Activated effector memory CD4-positive, alpha-beta T cell treated with anti-CD3 and anti-CD28 coated beads, Interleukin-2, amount 50 U/mL, for 16 hours (primary cell): ENCODE measurements at regions not wholly inside any gene's neighbourhood (a gene's known extent, or its start where the extent isn't known, plus 50 kb on each side); places are given as distances from the start of the nearest gene placed in this dataset.

Source experiments
- DNase-seq: peaks from one replicate; pipeline ENCODE4 v3.0.0-alpha.2; 2020

DNA sequence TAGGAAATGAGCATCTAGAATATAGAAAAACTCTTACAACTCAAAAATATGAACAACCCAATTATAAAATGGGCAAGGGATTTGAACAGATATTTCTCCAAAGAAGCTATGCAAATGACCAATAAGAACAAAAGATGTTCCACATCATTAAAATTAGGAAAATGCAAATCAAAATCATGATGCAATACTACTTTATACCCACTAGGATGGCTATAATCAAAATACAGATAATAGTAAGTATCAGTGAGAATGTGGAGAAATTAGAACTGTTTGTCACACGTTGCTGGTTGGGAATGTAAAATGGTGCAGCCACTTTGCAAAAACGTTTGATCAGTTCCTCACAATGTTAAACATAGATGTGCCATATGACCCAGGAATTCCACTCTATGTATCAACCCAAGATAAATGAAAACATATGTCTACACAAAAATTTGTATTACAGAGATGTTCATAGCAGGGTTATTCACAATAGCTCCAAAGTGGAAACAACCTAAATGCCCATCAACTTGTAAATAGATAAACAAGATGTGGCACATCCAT is 558.4 kb downstream of the SLC4A3 start:
- DNase-seq: no peak

DNA sequence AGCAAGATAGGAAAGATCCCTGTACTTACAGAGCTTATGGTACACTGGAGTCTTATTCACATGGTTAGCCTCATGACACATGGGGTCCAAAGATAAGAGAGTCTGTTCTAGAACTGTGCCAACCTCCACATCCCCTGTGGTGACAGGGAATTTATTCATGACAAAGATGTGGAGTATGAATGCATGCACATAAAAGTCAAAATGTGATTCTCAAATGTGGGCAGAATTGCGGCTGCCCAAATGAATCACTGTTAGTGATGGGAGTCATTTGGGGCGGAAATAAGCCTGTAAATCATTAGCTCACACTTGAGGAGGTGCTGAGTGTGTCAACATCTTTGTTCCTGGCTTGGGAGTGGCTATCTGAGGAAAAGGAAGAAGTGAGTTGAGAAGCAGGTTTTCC is 560.6 kb downstream of the SLC4A3 start:
- no peak for DNase-seq

DNA sequence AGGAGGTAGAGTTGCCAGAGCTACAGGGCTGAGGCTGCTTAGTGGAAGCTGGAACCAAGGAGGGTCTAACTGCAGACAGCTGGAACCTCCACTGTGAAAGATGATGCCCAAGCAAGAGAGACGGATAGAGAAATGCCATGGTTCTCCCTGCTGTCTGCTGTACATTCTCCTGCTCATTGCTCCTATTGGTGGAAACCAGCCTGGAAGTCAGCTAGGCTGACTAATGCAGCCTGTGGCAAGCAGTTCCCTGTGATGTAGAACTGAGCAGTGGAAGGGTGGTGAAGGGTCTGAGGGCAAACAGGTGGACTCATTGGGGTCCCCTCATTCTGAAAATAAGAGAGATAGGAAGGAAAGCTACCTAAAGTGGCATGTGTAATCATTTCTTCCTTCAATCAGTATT is 563.6 kb downstream of the SLC4A3 start:
- DNase-seq: no peak

DNA sequence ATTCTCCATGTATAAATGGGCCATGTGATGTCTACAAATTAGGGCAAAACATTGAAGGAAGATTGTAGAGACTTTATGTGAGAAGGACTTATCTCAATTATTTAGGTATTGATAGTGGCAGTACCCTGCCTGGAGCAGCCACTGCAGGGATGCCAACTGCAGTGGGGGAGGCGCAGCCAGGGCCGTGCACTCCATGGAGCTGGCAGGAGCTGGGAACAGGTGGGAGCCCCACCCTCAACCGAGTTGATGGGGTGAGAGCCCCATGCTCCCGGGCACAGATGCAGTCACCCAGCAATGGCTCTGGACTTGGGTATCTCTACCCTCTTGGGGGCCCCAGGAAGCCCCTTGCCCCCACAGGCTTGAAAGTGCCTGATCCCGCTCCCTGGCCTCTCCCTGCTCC is 564.3 kb downstream of the SLC4A3 start:
- DNase-seq: no peak

DNA sequence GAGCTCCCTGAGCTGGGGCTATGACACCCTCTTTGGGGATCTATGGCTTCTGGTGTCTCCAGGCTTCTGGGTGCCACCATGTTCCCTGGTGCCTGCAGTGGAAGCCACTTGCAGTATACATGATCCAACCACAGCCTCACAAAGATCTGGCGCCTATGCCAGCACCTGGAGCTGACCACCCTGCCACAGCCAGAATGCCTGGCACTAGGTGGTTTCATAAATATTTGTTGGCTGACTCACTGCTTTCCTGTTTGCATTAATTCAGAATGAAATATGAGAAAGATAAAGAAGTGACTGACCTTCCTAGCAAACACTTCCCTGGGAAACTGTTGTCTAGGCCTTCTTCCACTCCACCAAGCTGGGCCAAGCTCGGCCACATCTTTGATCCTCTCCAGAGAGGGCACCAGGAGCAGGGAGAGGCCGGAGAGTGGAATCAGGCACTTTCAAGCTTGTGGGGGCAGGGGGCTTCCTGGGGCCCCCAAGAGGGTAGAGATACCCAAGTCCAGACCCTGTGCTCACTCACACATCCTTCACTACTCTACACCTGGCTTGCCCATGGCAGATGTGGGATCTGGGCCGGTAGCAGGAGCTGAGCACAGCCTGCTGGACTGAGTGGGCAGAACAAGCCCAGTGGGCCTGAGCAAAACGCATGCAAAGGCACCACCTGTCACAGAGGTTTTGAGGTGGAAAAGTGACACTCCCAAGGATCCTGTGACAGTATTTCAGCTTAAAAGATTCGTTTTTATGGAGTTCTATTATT is 565.7 kb downstream of the SLC4A3 start:
- DNase-seq: no peak

DNA sequence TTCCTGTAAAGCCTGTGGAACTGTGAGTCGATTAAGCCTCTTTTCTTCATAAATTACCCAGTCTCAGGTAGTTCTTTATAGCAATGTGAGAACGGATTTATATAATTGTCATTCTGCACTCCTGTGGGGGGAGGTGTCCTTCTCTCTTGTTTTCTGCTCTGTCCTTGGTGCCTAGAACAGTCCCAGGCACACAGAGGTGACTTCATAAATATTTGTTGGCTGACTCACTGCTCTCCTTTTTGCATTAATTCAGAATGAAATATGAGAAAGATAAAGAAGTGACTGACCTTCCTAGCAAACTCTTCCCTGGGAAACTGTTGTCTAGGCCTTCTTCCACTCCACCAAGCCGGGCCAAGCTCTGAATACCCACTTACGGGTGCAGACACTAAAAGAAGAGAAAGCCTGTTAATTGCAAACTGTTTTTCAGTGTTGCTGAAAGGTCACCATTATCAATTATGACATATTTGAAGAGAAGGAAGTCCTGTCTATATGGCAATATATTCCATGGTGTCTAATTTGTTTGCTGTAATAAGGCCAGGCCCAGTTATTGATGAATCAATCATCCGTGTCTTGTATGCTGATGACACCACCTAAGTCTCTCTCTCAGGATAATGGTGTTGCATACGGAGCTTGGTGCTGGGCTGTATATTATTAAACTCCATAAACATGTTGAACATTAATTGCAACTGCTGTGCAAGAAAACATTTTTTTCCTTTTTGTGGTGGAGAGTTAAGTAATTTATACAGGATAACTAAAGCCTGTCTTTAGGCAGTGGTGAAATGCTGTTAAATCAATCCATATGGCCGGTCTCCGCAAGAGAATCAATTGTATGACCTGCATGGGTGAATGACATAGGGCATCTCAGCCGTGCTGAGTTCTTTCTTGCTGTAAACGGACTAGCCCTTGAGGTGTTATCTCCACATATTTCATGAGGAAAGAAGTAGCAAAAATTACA is 567.5 kb downstream of the SLC4A3 start:
- no peak for DNase-seq

DNA sequence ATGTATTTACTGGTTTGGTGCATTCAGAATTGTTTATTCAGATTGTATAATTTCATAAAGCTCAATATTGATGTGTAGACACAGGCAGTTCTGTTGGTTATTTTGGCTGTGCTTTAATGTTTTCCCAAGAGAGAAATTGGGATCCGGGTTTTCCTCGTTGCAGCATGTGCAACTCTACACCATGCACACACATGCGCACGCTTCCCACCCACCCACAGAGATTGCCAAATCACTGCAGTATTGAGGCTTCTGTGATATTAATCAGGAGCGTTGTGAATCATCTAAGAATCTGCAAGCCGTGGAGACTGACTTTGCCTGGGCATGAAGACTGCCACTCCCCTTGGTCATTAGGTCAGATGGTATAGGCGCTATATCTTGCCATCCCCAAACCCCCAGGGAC is 571.5 kb downstream of the SLC4A3 start:
- no peak for DNase-seq

DNA sequence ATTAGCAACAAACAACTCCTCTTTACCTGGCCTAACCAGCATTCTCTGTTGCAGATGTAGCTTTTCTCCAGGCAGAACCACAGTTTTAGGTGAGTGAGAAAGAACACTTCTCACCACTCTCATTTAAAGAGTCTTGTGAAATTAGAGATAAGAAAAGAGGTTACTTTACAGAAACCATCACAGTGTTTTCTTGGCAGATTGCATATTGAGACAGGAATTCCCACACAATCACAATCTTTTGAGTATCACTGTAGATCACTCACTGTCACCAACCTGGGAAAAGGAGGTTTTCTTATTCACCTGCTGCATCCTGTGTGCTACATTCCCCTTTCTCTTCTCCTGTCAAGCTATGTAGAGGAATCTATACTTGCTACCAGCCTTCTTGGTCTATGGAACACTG is 574.6 kb downstream of the SLC4A3 start:
- DNase-seq: no peak

DNA sequence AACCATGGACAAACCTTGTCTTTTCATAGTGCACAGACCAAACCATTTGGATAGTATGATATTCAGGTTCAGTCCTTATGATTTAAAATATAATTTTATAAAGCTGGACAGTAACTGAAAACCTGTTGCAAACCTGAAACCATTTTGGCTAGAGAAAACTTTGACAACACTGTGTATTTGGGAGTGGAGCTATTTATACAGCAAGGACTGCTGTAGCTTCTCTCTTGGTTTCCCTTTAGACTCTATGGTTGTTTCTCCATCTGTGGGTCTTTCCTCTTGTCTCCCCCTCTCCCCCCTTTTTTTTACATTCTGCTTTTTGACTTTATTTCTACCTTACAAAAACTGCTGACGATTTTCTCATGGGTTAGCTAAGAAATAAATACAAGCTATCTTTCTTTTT is 581.7 kb downstream of the SLC4A3 start:
- no peak for DNase-seq

DNA sequence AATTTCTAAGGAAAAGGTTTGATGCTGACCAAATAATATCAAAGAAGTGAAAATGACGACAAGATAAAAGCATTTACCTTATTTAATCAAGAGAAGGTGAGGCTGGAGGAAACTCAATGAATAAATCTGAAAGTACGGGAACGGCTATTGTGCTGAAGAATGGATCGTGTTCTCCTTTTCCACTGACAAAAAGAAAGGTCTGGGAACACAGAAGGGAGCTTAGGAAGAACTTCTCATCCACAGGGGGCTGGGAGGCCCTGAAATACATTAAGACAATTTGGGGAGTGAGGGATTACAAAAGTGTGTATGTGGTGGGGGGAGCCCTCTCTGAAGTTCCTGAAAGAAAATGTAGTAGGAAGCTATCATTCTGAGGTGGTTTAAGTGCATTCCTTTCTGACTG is 582.3 kb downstream of the SLC4A3 start:
- DNase-seq: no peak

DNA sequence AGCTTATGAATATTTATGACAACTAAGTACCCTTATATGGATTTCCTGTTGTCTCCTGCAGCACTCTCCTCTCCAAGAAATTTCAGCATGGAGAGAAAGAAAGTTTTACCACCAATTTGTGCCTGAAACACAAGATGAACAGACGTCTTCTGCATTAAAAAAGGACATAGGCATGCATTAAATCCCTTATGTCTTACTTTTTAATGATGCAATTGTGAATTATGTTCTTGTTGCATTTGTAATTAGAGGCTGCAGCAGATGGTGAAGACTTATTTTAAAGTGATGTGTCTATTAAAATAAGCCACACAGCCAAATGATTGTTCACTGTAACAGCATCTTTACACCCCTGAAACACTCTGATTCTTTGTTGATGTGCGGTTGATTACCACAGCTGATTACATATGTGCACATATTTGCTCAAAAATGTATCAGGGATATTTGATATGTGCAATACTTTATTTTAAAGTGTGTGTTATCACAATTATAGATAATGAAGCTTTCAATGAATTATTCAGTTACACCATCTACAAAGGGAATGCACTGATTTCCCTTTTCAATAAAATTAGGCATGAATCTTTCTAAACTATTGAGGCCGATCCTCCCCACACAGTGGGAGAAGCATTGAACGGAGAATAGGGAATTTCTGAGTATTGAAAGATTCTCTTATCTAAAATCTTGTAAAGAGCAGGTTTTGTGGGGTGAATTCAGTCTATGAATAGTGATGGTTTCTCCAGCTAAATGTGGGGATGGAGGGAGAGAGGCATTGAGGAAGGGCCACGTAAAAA is 585.1 kb downstream of the SLC4A3 start:
- DNase-seq: no peak

DNA sequence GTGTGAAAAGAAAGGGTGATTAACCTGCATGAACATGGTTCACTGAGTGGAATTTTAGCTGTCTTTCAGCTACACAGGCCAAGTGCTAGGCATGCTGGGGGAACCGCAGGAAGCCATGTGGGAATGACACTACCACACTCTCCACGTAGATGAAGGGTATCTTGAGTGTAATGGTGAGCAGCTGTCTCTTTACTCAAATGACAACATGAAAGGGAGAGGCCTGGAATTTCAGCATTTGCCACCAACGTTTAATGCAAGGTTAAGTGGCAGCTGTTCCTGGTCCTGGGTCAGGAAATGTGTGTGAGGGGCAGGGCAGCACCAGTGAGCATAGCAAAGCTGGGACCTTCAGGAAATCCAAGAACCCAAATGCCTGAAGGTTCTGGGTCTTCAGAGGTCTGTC is 588.4 kb downstream of the SLC4A3 start:
- no peak for DNase-seq

DNA sequence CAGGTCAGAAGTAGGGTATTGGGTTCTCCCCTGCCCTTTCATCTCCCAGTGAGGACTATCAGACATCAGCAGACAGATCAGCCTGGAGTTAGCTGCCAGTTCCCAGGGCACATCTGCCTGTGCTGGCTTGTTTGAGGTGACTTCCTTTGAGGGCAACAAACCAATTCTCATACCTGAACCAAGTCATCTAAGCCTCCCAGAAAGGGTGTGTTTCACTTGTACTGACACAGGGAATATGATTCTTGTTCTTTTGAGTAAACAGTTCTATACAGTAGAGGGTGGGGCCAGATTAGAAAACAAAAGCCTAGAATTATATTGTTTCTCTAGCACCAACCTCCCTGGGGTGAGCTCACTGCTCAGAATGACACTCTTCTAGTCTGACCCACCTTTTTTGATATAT is 591.9 kb downstream of the SLC4A3 start:
- no peak for DNase-seq

DNA sequence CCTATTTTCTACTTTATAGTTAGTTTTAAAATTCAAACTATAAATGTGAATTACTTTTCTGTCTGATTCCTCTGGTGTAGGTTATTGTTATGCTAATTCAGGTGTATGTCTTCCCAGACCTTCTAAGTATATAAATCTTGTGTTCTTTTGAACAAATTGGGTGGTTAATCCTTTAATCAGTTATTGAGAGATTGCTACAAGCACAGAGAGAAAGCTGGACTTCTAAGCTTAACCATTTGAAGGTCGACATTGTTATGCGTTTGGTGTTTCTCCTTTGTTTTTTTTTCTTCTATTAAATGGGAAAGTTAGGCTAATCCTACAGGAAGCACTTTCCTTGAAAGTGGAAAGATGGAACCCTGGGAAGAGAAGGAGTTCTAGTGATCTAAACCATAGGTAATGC is 592.6 kb downstream of the SLC4A3 start:
- no peak for DNase-seq

DNA sequence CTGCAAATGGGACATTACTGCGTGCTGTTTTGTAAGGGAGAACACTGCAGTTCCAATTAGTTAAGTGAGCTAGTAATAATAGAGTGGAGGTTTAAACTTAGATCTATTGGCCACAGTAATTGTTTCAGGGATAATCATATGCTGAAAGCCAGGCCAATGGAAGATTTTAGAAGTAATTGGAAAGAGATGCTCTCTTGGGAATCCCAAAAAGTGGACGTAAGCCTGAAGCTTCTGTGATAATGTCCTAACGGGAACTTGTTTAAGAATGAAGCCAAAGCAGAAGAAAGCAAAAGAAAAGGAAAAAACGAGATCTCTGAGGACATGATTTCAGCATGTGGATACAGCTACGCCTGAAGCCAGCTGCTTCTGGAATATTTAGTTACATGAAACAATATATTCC is 594.6 kb downstream of the SLC4A3 start:
- no peak for DNase-seq

DNA sequence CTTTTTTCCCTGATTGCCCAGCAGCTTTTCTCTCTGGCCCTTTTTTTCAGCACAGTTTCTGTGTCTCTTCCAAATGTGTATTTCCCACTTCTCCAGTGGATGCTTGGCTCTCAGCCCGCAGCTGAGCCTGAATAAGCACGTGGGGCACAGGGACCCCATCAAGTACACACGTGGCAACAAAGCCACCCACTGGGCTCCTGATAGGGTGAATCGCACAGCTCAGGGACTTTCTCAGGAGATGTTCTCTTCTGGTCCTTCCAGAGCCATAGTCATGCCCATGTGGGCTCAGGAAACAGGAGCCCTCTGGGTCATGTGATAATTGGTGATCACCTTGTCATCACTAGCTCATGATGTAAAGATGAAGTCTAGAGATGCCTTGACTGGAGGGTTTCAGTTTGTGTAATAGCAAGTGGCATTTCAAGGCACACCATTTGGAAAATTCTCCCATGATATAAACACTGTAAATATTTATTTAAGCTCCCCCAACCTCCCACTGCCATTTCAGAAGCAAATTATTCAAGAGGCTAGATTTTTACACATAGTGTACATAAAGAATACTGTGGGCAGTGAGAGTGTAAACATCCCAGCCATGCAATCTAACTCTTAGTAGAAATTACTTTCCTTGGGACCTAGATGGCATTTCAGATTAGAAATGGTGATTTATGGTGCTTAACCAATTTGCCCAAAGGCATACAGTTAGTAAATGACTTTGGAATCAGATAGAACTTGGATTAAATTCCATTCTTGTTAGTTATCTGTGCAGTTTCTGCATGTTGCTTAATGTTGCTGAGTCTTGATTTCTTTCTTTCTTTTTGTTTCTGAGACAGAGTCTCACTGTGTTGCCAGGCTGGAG is 597.5 kb downstream of the SLC4A3 start:
- no peak for DNase-seq

DNA sequence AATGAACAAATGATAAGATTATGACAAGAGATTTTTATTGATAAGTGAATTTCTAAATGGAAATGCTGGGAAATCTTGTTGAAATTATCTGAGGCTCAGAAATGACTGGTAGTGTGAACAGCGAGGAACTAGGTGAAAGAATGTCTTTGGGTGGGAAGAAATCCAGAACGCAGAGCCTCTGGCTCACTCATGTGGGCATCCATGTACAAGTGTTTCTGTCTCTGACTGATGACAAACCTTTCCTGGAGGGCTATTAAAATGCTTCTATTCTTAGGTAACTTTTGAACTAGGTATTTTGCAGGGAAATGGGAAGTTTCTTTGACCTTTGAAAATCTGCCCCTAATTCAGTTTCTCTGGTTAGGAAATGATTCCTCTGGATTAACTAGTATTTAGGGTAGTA is 598.6 kb downstream of the SLC4A3 start:
- no peak for DNase-seq

DNA sequence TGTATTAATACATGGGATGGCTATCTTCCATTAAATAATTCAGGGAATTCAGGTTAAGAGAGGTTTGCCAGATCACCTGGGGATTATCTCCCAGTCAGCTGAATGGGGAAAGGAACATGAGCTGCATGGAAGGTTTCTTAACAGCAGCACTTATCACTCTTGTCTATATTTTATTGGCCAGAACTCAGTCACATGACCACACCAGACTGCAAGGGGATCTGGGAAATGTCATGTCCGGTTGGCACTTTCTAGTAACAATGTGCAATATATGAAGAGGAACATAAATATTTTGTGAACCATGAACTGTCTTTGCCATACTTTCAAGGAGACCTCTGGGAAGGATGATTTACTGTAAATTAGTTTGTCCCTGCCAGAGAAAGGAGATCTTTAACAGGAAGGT is 599.1 kb downstream of the SLC4A3 start:
- DNase-seq: no peak

DNA sequence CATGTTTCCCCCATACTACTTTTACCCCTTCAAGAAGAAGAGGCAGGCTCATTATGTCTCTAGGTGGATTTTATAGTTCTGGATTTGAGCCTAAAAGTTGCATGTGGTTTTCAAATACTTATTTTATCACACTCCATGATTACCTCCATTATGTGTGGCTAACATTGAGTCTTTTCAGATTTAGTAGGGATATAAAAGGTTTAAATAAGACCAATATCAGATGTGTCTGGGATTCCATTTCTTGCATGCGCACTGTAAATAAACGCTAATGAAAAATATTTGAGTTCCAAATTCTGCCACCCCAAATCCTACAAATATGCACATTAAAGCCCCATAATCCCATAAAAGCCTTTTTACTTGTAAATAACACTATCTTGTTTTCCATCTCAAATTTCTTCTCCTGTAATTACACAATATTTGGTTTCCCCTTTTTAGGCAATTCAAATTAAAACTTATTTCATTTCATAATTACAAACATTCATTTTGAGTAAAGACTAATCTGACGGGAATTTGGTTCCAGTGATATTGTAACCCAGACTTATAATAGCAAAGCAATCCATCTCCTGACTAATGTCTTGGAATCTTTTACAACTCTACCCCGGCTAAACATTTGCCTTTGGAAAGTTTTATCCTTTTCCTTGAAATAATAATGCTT is 600.0 kb downstream of the SLC4A3 start:
- no peak for DNase-seq

DNA sequence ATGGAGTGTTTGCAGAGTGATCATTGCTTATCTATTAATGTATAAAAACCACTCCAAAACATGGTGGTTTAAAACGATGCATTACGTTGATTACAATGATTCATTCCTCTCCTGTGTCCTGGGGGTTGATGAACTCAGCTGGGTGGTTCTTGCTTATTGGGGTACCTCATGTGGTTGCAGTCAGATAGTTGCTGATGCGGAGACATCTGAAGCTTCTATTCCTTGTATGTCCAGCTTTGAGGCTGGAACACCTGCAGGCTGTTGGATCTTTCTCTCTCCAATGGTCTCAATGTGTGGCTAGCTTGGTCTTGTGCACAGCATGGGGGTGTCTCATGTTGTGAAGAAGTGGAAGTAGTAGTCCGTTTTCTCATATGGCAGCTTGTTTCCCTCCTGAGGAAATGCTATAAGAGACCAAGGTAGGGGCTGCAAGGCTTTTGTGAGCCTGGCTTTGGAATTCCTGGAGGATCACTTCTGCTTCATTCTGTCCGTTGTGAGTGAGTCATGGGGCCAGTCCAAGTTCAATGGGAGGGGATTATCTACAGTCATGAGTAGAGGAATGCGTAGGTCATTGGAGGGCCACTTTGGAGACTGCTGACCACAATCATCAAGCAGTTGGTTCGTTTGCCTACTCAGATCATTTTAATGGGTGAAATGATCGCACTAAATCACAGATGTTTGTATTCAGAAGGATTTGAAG is 601.0 kb downstream of the SLC4A3 start:
- no peak for DNase-seq

DNA sequence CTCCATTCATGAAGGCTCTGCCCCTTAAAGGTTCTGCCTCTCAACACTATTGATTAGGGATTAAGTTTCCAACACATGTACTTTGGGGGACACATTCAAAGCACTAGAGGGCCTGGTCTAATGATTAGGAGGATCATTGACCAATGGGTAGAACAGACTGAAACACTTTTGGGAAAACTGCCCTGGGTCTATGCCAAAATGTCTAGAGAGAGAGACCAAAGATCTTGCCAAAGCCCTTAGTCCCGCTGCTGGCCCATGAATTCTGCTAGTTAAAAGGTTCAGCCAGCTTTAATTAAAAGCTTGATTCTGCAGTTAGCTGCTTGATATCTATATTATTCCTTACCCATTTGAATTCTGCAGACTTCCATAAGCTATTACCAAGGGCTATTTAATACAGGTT is 613.2 kb downstream of the SLC4A3 start:
- no peak for DNase-seq
